WERI-Rb-1 (cell line): ENCODE measurements at regions not wholly inside any gene's neighbourhood (a gene's known extent, or its start where the extent isn't known, plus 50 kb on each side); places are given as distances from the start of the nearest gene placed in this dataset.

Experiments
- DNase-seq: peaks from one replicate; pipeline ENCODE4 v3.0.0-alpha.2; 2020
- H3K27ac ChIP-seq: fragments of 250-450 bp; sonication (Bioruptor Pico); 2 replicates; pipeline ENCODE4 v1.5.1; 2020; ENCODE audit warnings: mild to moderate bottlenecking, moderate library complexity
- H3K27me3 ChIP-seq: fragments of 250-450 bp; sonication (Bioruptor Pico); 2 replicates; pipeline ENCODE4 v1.5.1; 2021; ENCODE audit warnings: mild to moderate bottlenecking, low read depth, moderate library complexity; ENCODE audit not compliant: insufficient read depth, severe bottlenecking
- H3K36me3 ChIP-seq: fragments of 250-450 bp; sonication (Bioruptor Pico); 2 replicates; pipeline ENCODE4 v1.5.1; 2020; ENCODE audit warnings: mild to moderate bottlenecking, moderate library complexity
- H3K4me3 ChIP-seq: 2 replicates; pipeline ENCODE4 v1.5.1; 2011; ENCODE audit warnings: low read depth, mild to moderate bottlenecking, control low read depth, low read length
- H3K9me3 ChIP-seq: fragments of 250-450 bp; sonication (Bioruptor Pico); 2 replicates; pipeline ENCODE4 v1.5.1; 2021; ENCODE audit warnings: mild to moderate bottlenecking, moderate library complexity; ENCODE audit not compliant: severe bottlenecking
- CTCF ChIP-seq: IDR thresholded peaks from 2 replicates; pipeline ENCODE4 v1.5.1; 2011; ENCODE audit warnings: low read depth, mild to moderate bottlenecking, control low read depth, inconsistent platforms, low read length

- Histone ChIP-seq H3K27ac (no peak overlapping the region), H3K9me3 (no peaks in the 10 kb centered on the region), H3K4me3 (no peak overlapping the region), H3K36me3 (no peaks in the 10 kb centered on the region), H3K27me3 (no peaks in the 10 kb centered on the region)
- TF ChIP-seq CTCF = no peak
- no peak for DNase-seq
Observed at GRCh38 chr13:61358599-61358998, 57.0 kb downstream of the PCDH20 start.

GRCh38 chr13:61350341-61350740 lies 65.3 kb downstream of the PCDH20 start:
- Histone ChIP-seq H3K27ac (no peak overlapping the region), H3K4me3 (no peak overlapping the region), H3K36me3 (no peaks in the 10 kb centered on the region), H3K27me3 (no peaks in the 10 kb centered on the region), H3K9me3 (no peaks in the 10 kb centered on the region)
- TF ChIP-seq CTCF = no peak
- DNase-seq = no peak

- H3K27me3 ChIP-seq = no peaks in the 10 kb centered on the region
- no peak overlapping the region for H3K27ac ChIP-seq
- no peak overlapping the region for H3K4me3 ChIP-seq
- H3K9me3 ChIP-seq = no peaks in the 10 kb centered on the region
- no peak for DNase-seq
- TF ChIP-seq CTCF = no peak
- H3K36me3 ChIP-seq = no peaks in the 10 kb centered on the region
Observed at GRCh38 chr13:61339054-61339621, 76.5 kb downstream of the PCDH20 start.

GRCh38 chr13:61316647-61317046 lies 99.0 kb downstream of the PCDH20 start:
- Histone ChIP-seq H3K27ac (no peak overlapping the region), H3K27me3 (no peaks in the 10 kb centered on the region), H3K36me3 (no peaks in the 10 kb centered on the region), H3K9me3 (no peaks in the 10 kb centered on the region), H3K4me3 (no peak overlapping the region)
- TF ChIP-seq CTCF = no peak
- DNase-seq = no peak

- Histone ChIP-seq H3K36me3 (no peaks in the 10 kb centered on the region), H3K27ac (no peak overlapping the region), H3K4me3 (no peak overlapping the region), H3K27me3 (no peaks in the 10 kb centered on the region), H3K9me3 (no peaks in the 10 kb centered on the region)
- no peak for TF ChIP-seq CTCF
- peak; percentile 34 for DNase-seq
Observed at GRCh38 chr13:61294467-61295191, 121.0 kb downstream of the PCDH20 start.

GRCh38 chr13:61286148-61286745 lies 129.4 kb downstream of the PCDH20 start:
- Histone ChIP-seq H3K4me3 (no peak overlapping the region), H3K27me3 (no peaks in the 10 kb centered on the region), H3K36me3 (no peaks in the 10 kb centered on the region), H3K27ac (no peak overlapping the region), H3K9me3 (no peaks in the 10 kb centered on the region)
- DNase-seq = peak; percentile 36
- 0 out of 2 replicates have a peak, but pooled peaks have one; percentile 35 for TF ChIP-seq CTCF
